ACC112 (cell line): ENCODE measurements at regions not wholly inside any gene's neighbourhood (a gene's known extent, or its start where the extent isn't known, plus 50 kb on each side); places are given as distances from the start of the nearest gene placed in this dataset.

Source experiments
- H2AFZ ChIP-seq: fragments of 200-600 bp; sonication (generic); one replicate; pipeline ENCODE4 v1.6.0; 2017; ENCODE audit warnings: antibody characterized with exemption, low read length; ENCODE audit not compliant: unreplicated experiment
- H3K27ac ChIP-seq: fragments of 200-600 bp; sonication (generic); 2 replicates; pipeline ENCODE4 v1.5.1; 2014; ENCODE audit warnings: low read depth, mild to moderate bottlenecking, antibody characterized with exemption, low read length, moderate library complexity
- H3K27me3 ChIP-seq: fragments of 200-600 bp; sonication (generic); 2 replicates; pipeline ENCODE4 v1.6.1; 2014; ENCODE audit warnings: mild to moderate bottlenecking, antibody characterized with exemption, low read length, moderate library complexity, mixed read lengths; ENCODE audit not compliant: insufficient read depth
- H3K36me3 ChIP-seq: fragments of 200-600 bp; sonication (generic); 2 replicates; pipeline ENCODE4 v1.6.1; 2016; ENCODE audit warnings: mild to moderate bottlenecking, antibody characterized with exemption, low read length, moderate library complexity, mixed read lengths; ENCODE audit not compliant: insufficient read depth
- H3K4me1 ChIP-seq: fragments of 200-600 bp; sonication (generic); one replicate; pipeline ENCODE4 v1.6.1; 2016; ENCODE audit warnings: low read length, mixed read lengths; ENCODE audit not compliant: insufficient read depth, unreplicated experiment, control insufficient read depth
- H3K4me3 ChIP-seq: fragments of 200-600 bp; sonication (generic); 2 replicates; pipeline ENCODE4 v1.5.1; 2014; ENCODE audit warnings: mild to moderate bottlenecking, low read depth, low read length
- H3K79me2 ChIP-seq: fragments of 200-600 bp; sonication (generic); one replicate; pipeline ENCODE4 v1.6.0; 2016; ENCODE audit warnings: low read length; ENCODE audit not compliant: control insufficient read depth, unreplicated experiment, insufficient read depth

- Histone ChIP-seq H3K27ac (no peak overlapping the region), H3K4me3 (no peak overlapping the region), H3K27me3 (no peaks in the 10 kb centered on the region), H3K4me1 (no peaks in the 10 kb centered on the region), H3K36me3 (no peaks in the 10 kb centered on the region), H2AFZ (no peak overlapping the region), H3K79me2 (no peaks in the 10 kb centered on the region)
These were observed 126.9 kb upstream of the TENT5D start for GRCh38 chrX:80293354-80293753.

GRCh38 chrX:80306007-80306406 is 114.2 kb upstream of the TENT5D start:
- no peak overlapping the region for H2AFZ ChIP-seq
- no peak overlapping the region for H3K27ac ChIP-seq
- H3K4me1 ChIP-seq: no peaks in the 10 kb centered on the region
- H3K79me2 ChIP-seq: no peaks in the 10 kb centered on the region
- H3K36me3 ChIP-seq: no peaks in the 10 kb centered on the region
- H3K27me3 ChIP-seq: no peaks in the 10 kb centered on the region
- no peak overlapping the region for H3K4me3 ChIP-seq

GRCh38 chrX:80312448-80312847 is 107.8 kb upstream of the TENT5D start:
- no peaks in the 10 kb centered on the region for H3K36me3 ChIP-seq
- H3K4me1 ChIP-seq: no peaks in the 10 kb centered on the region
- H3K4me3 ChIP-seq: no peak overlapping the region
- H3K79me2 ChIP-seq: no peaks in the 10 kb centered on the region
- H3K27ac ChIP-seq: no peak overlapping the region
- no peak overlapping the region for H2AFZ ChIP-seq
- no peaks in the 10 kb centered on the region for H3K27me3 ChIP-seq

- Histone ChIP-seq H3K4me1 (no peaks in the 10 kb centered on the region), H2AFZ (no peak overlapping the region), H3K36me3 (no peaks in the 10 kb centered on the region), H3K4me3 (no peak overlapping the region), H3K27ac (no peak overlapping the region), H3K27me3 (no peaks in the 10 kb centered on the region), H3K79me2 (no peaks in the 10 kb centered on the region)
These were observed 103.7 kb upstream of the TENT5D start for GRCh38 chrX:80316526-80316925.

- H3K4me3 ChIP-seq: no peak overlapping the region
- H3K79me2 ChIP-seq: no peaks in the 10 kb centered on the region
- no peak overlapping the region for H2AFZ ChIP-seq
- H3K27me3 ChIP-seq: no peaks in the 10 kb centered on the region
- no peaks in the 10 kb centered on the region for H3K4me1 ChIP-seq
- no peaks in the 10 kb centered on the region for H3K36me3 ChIP-seq
- no peak overlapping the region for H3K27ac ChIP-seq
These were observed 102.6 kb upstream of the TENT5D start for GRCh38 chrX:80317646-80318045.

- H3K36me3 ChIP-seq: no peaks in the 10 kb centered on the region
- H3K4me3 ChIP-seq: no peak overlapping the region
- no peaks in the 10 kb centered on the region for H3K4me1 ChIP-seq
- H3K27ac ChIP-seq: no peak overlapping the region
- H3K27me3 ChIP-seq: no peaks in the 10 kb centered on the region
- no peaks in the 10 kb centered on the region for H3K79me2 ChIP-seq
- H2AFZ ChIP-seq: no peak overlapping the region
These were observed 89.0 kb upstream of the TENT5D start for GRCh38 chrX:80331285-80331684.

- H3K36me3 ChIP-seq: no peaks in the 10 kb centered on the region
- no peak overlapping the region for H3K27ac ChIP-seq
- no peaks in the 10 kb centered on the region for H3K27me3 ChIP-seq
- peak overlapping the region; percentile 45; the same call in 1 of the 2 replicates for H3K4me3 ChIP-seq
- no peaks in the 10 kb centered on the region for H3K79me2 ChIP-seq
- H2AFZ ChIP-seq: no peak overlapping the region
- H3K4me1 ChIP-seq: no peaks in the 10 kb centered on the region
These were observed 85.7 kb upstream of the TENT5D start for GRCh38 chrX:80334583-80334982.

GRCh38 chrX:80335062-80335830 is 85.0 kb upstream of the TENT5D start:
- no peaks in the 10 kb centered on the region for H3K27me3 ChIP-seq
- H3K36me3 ChIP-seq: no peaks in the 10 kb centered on the region
- H3K79me2 ChIP-seq: no peaks in the 10 kb centered on the region
- H3K4me1 ChIP-seq: no peaks in the 10 kb centered on the region
- H3K27ac ChIP-seq: no peak overlapping the region
- no peak overlapping the region for H2AFZ ChIP-seq
- peak overlapping the region; percentile 45; the same call in 1 of the 2 replicates for H3K4me3 ChIP-seq

GRCh38 chrX:80354966-80355465 is 65.2 kb upstream of the TENT5D start:
- Histone ChIP-seq H3K4me3 (no peak overlapping the region), H3K27me3 (no peaks in the 10 kb centered on the region)

More at GRCh38 chrX:80354966-80355465, 65.2 kb upstream of the TENT5D start:
- H3K4me1 ChIP-seq: no peaks in the 10 kb centered on the region
- H3K27ac ChIP-seq: no peak overlapping the region
- H3K79me2 ChIP-seq: no peaks in the 10 kb centered on the region
- no peaks in the 10 kb centered on the region for H3K36me3 ChIP-seq
- H2AFZ ChIP-seq: no peak overlapping the region
